K562 (cell line): ENCODE measurements at regions not wholly inside any gene's neighbourhood (a gene's known extent, or its start where the extent isn't known, plus 50 kb on each side); places are given as distances from the start of the nearest gene placed in this dataset.

Experiments
- ARNT ChIP-seq, 2 experiments: fragments of 450-650 bp; IDR thresholded peaks; 2 replicates each; pipeline ENCODE4 v1.6.1; 2016; ENCODE audit warnings: mild to moderate bottlenecking in 1 of 2
- ATF7 ChIP-seq: fragments of 450-650 bp; IDR thresholded peaks from 2 replicates; pipeline ENCODE4 v1.7.1; 2014; ENCODE audit warnings: mild to moderate bottlenecking, moderate library complexity
- CBFA2T3 ChIP-seq: fragments of 450-650 bp; IDR thresholded peaks from 2 replicates; pipeline ENCODE4 v1.6.1; 2017
- CTBP1 ChIP-seq: fragments of 450-650 bp; IDR thresholded peaks from 2 replicates; pipeline ENCODE4 v1.6.1; 2016; ENCODE audit warnings: borderline replicate concordance
- DIDO1 ChIP-seq: fragments of 450-650 bp; IDR thresholded peaks from 2 replicates; pipeline ENCODE4 v1.6.1; 2016; ENCODE audit warnings: low read depth, missing biosample characterization, missing genetic modification characterization
- FOSL1 ChIP-seq: fragments of 200-800 bp; sonication (Bioruptor generic); conservative IDR thresholded peaks from 2 replicates; pipeline ENCODE4 v1.6.1; 2016; ENCODE audit warnings: missing genetic modification characterization, missing compliant biosample characterization
- JUND ChIP-seq, 2 experiments: IDR thresholded peaks; 2 replicates in 1 of 2; 3 replicates in 1 of 2; pipeline ENCODE4 v1.6.1; 2011; ENCODE audit warnings: borderline replicate concordance in 2 of 2, low read depth in 2 of 2, low read length in 2 of 2, improper control_type of control experiment in 1 of 2, missing biosample characterization in 1 of 2, missing genetic modification characterization in 1 of 2, missing genetic modification reagents in 1 of 2
- MTA3 ChIP-seq: fragments of 450-650 bp; formaldehyde crosslinking; IDR thresholded peaks from 2 replicates; pipeline ENCODE4 v1.6.1; 2017; ENCODE audit warnings: mild to moderate bottlenecking, borderline replicate concordance
- NFIX ChIP-seq: fragments of 250-450 bp; sonication (Bioruptor Pico); IDR thresholded peaks from 2 replicates; pipeline ENCODE4 v1.4.0; 2020; ENCODE audit warnings: low read depth, mild to moderate bottlenecking, moderate library complexity
- NR1H2 ChIP-seq: sonication (generic); formaldehyde crosslinking; IDR thresholded peaks from 2 replicates; pipeline ENCODE4 v1.4.0; 2020; ENCODE audit warnings: mild to moderate bottlenecking, missing genetic modification reagents
- PCBP2 ChIP-seq: fragments of 200-400 bp; formaldehyde crosslinking; IDR thresholded peaks from 2 replicates; pipeline ENCODE4 v1.6.1; 2018; ENCODE audit warnings: low read length, low read depth, mild to moderate bottlenecking, moderate library complexity; ENCODE audit not compliant: poor library complexity, severe bottlenecking
- PHF8 ChIP-seq: fragments of 200-600 bp; sonication (generic); IDR thresholded peaks from 2 replicates; pipeline ENCODE4 v1.6.1; 2012; ENCODE audit warnings: mixed run types, mild to moderate bottlenecking, inconsistent platforms, low read length, moderate library complexity, borderline replicate concordance
- RCOR1 ChIP-seq, 2 experiments: IDR thresholded peaks; 2 replicates each; pipeline ENCODE4 v1.6.1; 2012; ENCODE audit warnings: low read depth in 2 of 2, low read length in 2 of 2, borderline replicate concordance in 1 of 2, improper control_type of control experiment in 1 of 2
- SMARCA4 ChIP-seq: fragments of 450-650 bp; IDR thresholded peaks from 2 replicates; pipeline ENCODE4 v1.6.1; 2016
- SMARCE1 ChIP-seq: fragments of 450-650 bp; IDR thresholded peaks from 2 replicates; pipeline ENCODE4 v1.7.1; 2016; ENCODE audit warnings: mild to moderate bottlenecking
- SNIP1 ChIP-seq: fragments of 450-650 bp; IDR thresholded peaks from 2 replicates; pipeline ENCODE4 v1.7.1; 2017; ENCODE audit warnings: low read depth, mild to moderate bottlenecking
- ZBTB1 ChIP-seq: sonication (generic); formaldehyde crosslinking; IDR thresholded peaks from 2 replicates; pipeline ENCODE4 v1.8.1; 2023; ENCODE audit warnings: missing genetic modification reagents, low read depth, mild to moderate bottlenecking, borderline replicate concordance
- ZBTB17 ChIP-seq: fragments of 450-650 bp; formaldehyde crosslinking; IDR thresholded peaks from 2 replicates; pipeline ENCODE4 v1.4.0; 2020; ENCODE audit warnings: mild to moderate bottlenecking
- ZNF316 ChIP-seq: fragments of 450-650 bp; IDR thresholded peaks from 2 replicates; pipeline ENCODE4 v1.6.1; 2016
- TF ChIP-seq, protein P1 (sequence below): fragments of 450-650 bp; formaldehyde crosslinking; IDR thresholded peaks from 2 replicates; pipeline ENCODE4 v1.4.0; 2020; ENCODE audit warnings: mild to moderate bottlenecking, moderate library complexity
- TF ChIP-seq, protein P2 (sequence below): fragments of 200-800 bp; sonication (Bioruptor generic); IDR thresholded peaks from 2 replicates; pipeline ENCODE4 v1.6.1; 2017; ENCODE audit warnings: missing genetic modification characterization, missing compliant biosample characterization
- TF ChIP-seq, protein P3 (sequence below): fragments of 200-800 bp; sonication (Bioruptor generic); IDR thresholded peaks from 2 replicates; pipeline ENCODE4 v1.6.1; 2017; ENCODE audit warnings: missing genetic modification characterization, missing compliant biosample characterization
- TF ChIP-seq, protein P4 (sequence below): fragments of 450-650 bp; IDR thresholded peaks from 2 replicates; pipeline ENCODE4 v1.6.1; 2017; ENCODE audit warnings: antibody characterized with exemption

DNA sequence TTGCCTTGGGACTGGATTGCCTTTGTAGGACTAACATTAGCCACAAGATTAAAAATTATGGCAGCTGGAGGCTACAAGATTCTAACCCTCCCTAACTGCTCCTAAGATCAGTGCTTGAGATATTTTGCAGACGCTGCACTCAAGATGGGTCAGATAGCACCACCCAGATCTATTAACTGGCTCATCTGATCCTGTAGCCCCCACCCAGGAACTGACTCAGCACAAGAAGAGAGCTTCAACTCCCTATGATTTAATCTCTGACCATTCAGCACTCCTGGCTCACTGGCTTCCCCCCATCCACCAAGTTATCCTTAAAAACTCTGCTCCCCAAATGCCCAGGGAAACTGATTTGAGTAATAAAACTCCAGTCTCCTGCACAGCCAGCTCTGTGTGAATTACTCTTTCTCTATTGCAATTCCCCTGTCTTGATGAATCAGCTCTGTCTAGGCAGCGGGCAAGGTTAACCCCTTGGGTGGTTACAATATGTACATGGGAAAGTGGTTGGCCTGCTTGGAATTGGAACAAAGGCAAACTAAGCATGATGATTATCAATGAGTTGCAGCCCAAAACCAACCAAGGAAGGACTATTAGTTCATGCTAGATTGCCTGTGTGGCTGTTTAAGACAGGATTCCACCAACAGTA is 111.3 kb downstream of the OR2B2 start (continued):
- peak; percentile 87 for TF ChIP-seq FOSL1
- peak; percentile 79 for TF ChIP-seq SMARCA4
- TF ChIP-seq, protein P1, sequence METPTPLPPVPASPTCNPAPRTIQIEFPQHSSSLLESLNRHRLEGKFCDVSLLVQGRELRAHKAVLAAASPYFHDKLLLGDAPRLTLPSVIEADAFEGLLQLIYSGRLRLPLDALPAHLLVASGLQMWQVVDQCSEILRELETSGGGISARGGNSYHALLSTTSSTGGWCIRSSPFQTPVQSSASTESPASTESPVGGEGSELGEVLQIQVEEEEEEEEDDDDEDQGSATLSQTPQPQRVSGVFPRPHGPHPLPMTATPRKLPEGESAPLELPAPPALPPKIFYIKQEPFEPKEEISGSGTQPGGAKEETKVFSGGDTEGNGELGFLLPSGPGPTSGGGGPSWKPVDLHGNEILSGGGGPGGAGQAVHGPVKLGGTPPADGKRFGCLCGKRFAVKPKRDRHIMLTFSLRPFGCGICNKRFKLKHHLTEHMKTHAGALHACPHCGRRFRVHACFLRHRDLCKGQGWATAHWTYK (CRISPR knock-in tag), result 0 out of 2 replicates have a peak, but pooled peaks have one; percentile 38
- TF ChIP-seq JUND (IDR thresholded peaks at IDR 0.05; ENCODE audit: borderline replicate concordance, low read depth, low read length), result peak; percentile 75
- TF ChIP-seq JUND (tag; IDR thresholded peaks at IDR 0.05; ENCODE audit: borderline replicate concordance, low read depth, low read length), result peak; percentile 79; the same call in 1 of the 3 replicates
- TF ChIP-seq PCBP2, result no peak
- TF ChIP-seq, protein P2, sequence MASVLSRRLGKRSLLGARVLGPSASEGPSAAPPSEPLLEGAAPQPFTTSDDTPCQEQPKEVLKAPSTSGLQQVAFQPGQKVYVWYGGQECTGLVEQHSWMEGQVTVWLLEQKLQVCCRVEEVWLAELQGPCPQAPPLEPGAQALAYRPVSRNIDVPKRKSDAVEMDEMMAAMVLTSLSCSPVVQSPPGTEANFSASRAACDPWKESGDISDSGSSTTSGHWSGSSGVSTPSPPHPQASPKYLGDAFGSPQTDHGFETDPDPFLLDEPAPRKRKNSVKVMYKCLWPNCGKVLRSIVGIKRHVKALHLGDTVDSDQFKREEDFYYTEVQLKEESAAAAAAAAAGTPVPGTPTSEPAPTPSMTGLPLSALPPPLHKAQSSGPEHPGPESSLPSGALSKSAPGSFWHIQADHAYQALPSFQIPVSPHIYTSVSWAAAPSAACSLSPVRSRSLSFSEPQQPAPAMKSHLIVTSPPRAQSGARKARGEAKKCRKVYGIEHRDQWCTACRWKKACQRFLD (CRISPR knock-in tag), result 0 out of 2 replicates have a peak, but pooled peaks have one; percentile 55
- peak in 1 of 2 experiments; percentile 68; a peak in 2 of 4 replicates for TF ChIP-seq RCOR1 (IDR thresholded peaks at IDR 0.05; ENCODE audit: borderline replicate concordance in 1 of 2, low read depth in 2 of 2, low read length in 2 of 2)
- no peak for TF ChIP-seq ZBTB1
- TF ChIP-seq ZNF316, result peak; percentile 91
- peak; percentile 33; the same call in 1 of the 2 replicates for TF ChIP-seq DIDO1 (tag)
- peak; percentile 58; the same call in 1 of the 2 replicates for TF ChIP-seq CTBP1
- TF ChIP-seq, protein P3, sequence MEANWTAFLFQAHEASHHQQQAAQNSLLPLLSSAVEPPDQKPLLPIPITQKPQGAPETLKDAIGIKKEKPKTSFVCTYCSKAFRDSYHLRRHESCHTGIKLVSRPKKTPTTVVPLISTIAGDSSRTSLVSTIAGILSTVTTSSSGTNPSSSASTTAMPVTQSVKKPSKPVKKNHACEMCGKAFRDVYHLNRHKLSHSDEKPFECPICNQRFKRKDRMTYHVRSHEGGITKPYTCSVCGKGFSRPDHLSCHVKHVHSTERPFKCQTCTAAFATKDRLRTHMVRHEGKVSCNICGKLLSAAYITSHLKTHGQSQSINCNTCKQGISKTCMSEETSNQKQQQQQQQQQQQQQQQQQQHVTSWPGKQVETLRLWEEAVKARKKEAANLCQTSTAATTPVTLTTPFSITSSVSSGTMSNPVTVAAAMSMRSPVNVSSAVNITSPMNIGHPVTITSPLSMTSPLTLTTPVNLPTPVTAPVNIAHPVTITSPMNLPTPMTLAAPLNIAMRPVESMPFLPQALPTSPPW, result peak; percentile 74; the same call in 1 of the 2 replicates
- TF ChIP-seq SNIP1, result no peak
- TF ChIP-seq NFIX (CRISPR knock-in tag), result no peak
- TF ChIP-seq, protein P4, sequence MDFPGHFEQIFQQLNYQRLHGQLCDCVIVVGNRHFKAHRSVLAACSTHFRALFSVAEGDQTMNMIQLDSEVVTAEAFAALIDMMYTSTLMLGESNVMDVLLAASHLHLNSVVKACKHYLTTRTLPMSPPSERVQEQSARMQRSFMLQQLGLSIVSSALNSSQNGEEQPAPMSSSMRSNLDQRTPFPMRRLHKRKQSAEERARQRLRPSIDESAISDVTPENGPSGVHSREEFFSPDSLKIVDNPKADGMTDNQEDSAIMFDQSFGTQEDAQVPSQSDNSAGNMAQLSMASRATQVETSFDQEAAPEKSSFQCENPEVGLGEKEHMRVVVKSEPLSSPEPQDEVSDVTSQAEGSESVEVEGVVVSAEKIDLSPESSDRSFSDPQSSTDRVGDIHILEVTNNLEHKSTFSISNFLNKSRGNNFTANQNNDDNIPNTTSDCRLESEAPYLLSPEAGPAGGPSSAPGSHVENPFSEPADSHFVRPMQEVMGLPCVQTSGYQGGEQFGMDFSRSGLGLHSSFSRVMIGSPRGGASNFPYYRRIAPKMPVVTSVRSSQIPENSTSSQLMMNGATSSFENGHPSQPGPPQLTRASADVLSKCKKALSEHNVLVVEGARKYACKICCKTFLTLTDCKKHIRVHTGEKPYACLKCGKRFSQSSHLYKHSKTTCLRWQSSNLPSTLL, result peak; percentile 92
- TF ChIP-seq ATF7, result 0 out of 2 replicates have a peak, but pooled peaks have one; percentile 16
- no peak for TF ChIP-seq ZBTB17
- TF ChIP-seq SMARCE1, result peak; percentile 81
- TF ChIP-seq PHF8, result no peak
- peak; percentile 60; the same call in 1 of the 2 replicates for TF ChIP-seq MTA3
- no peak for TF ChIP-seq ARNT (IDR thresholded peaks at IDR 0.05)
- no peak for TF ChIP-seq NR1H2 (CRISPR knock-in tag)
- peak; percentile 24; the same call in 1 of the 2 replicates for TF ChIP-seq CBFA2T3
